Caco-2 (cell line): ENCODE measurements at regions not wholly inside any gene's neighbourhood (a gene's known extent, or its start where the extent isn't known, plus 50 kb on each side); places are given as distances from the start of the nearest gene placed in this dataset.

ENCODE experiments used
- BruUV-seq: library from RNA; stranded (reverse); fragments of 400-500 nt; replicated peaks from 2 replicates; lab custom pipeline; 2021; lab: Mats Ljungman, UMichigan
- CTCF ChIA-PET: fragments of 300-600 bp; sonication (Branson Sonifier 250); formaldehyde crosslinking; loops from one replicate; lab custom pipeline; 2022; ENCODE audit warnings: antibody characterized with exemption; lab: Charles Lee
- POLR2A ChIA-PET: fragments of 300-600 bp; sonication (Branson Sonifier 250); formaldehyde crosslinking; loops from one replicate; lab custom pipeline; 2022; ENCODE audit warnings: antibody characterized with exemption; lab: Charles Lee
- DNase-seq, 2 experiments: peaks; one replicate each; pipeline versions ENCODE4 v3.0.0 to v3.0.0-alpha.2; 2020 to 2022
- H3K27me3 ChIP-seq: replicated peaks from 2 replicates; pipeline ENCODE4 v1.6.0; 2011; ENCODE audit warnings: low read length; ENCODE audit not compliant: control insufficient read depth, insufficient read depth
- H3K36me3 ChIP-seq: 2 replicates; pipeline ENCODE4 v1.5.1; 2011; ENCODE audit warnings: low read length; ENCODE audit not compliant: control insufficient read depth, insufficient read depth
- H3K4me1 ChIP-seq: fragments of 250-450 bp; sonication (Bioruptor Pico); 2 replicates; pipeline ENCODE4 v1.5.1; 2020; ENCODE audit warnings: mild to moderate bottlenecking
- H3K4me3 ChIP-seq: 2 replicates; pipeline ENCODE4 v1.5.1; 2011; ENCODE audit warnings: low read depth, mild to moderate bottlenecking, control low read depth, low read length
- H3K9me3 ChIP-seq: fragments of 250-450 bp; sonication (Bioruptor Pico); 2 replicates; pipeline ENCODE4 v1.5.1; 2020; ENCODE audit warnings: mild to moderate bottlenecking, moderate library complexity
- H3K27ac Mint-ChIP-seq: one replicate; pipeline ENCODE4 v1.8.0; 2022; ENCODE audit warnings: mixed read lengths; ENCODE audit not compliant: unreplicated experiment
- H3K27me3 Mint-ChIP-seq: one replicate; pipeline ENCODE4 v1.8.0; 2022; ENCODE audit warnings: mixed read lengths; ENCODE audit not compliant: insufficient read depth, unreplicated experiment
- H3K36me3 Mint-ChIP-seq: one replicate; pipeline ENCODE4 v1.8.0; 2022; ENCODE audit warnings: mild to moderate bottlenecking, mixed read lengths; ENCODE audit not compliant: insufficient read depth, unreplicated experiment
- H3K4me1 Mint-ChIP-seq: one replicate; pipeline ENCODE4 v1.8.0; 2022; ENCODE audit warnings: low read depth, mixed read lengths; ENCODE audit not compliant: unreplicated experiment
- H3K4me3 Mint-ChIP-seq: one replicate; pipeline ENCODE4 v1.8.0; 2022; ENCODE audit warnings: mild to moderate bottlenecking, moderate library complexity, mixed read lengths; ENCODE audit not compliant: unreplicated experiment
- H3K9me3 Mint-ChIP-seq: one replicate; pipeline ENCODE4 v1.8.0; 2022; ENCODE audit warnings: mixed read lengths; ENCODE audit not compliant: unreplicated experiment
- intact Hi-C: fragments of 100-400 bp; cut with micrococcal nuclease; formaldehyde crosslinking; loops from one replicate; pipeline ENCODE4 v1.10.0; 2022; ENCODE audit not compliant: unreplicated experiment
- TF ChIP-seq, protein P1 (sequence below), 2 experiments: fragments of 200-600 bp in 1 of 2; IDR thresholded peaks; 1 replicate in 1 of 2; 2 replicates in 1 of 2; pipeline versions ENCODE4 v1.5.1 to v1.8.0; 2011 to 2022; ENCODE audit warnings: antibody characterized with exemption in 1 of 2, control low read depth in 1 of 2, inconsistent platforms in 1 of 2, low read depth in 1 of 2, low read length in 1 of 2, mild to moderate bottlenecking in 1 of 2, moderate library complexity in 1 of 2; ENCODE audit not compliant: insufficient read depth in 1 of 2, severe bottlenecking in 1 of 2, unreplicated experiment in 1 of 2

DNA sequence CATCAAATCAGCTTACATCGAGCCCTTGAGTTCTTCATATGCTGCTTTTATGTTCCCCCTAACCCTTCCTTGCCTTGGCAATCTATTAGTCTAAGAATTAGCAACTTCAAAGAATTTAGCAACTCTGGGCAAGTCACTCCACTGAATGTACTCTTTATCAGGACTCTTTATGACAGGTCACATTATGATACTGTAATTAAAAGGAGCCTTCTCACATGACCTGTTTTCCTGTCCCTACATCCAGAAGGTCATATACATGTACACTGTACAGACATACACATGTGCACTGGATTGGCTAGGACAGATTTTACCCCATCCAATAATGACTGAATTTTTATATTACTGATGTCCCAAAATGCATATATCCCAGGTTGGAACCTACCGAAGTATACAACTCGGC, 463.1 kb downstream of the SHQ1 start:
- Mint-ChIP-seq H3K4me3 (peak overlapping the region; percentile 7), H3K27ac (peak overlapping the region; percentile 59), H3K9me3 (no peaks in the 10 kb centered on the region), H3K27me3 (no peaks in the 10 kb centered on the region), H3K36me3 (peaks cover 12% of the 10 kb centered on the region), H3K4me1 (peaks cover 65% of the 10 kb centered on the region)
- intact Hi-C loops: no loop called here
- no TSS peak for BruUV-seq
- TF ChIP-seq, protein P1, sequence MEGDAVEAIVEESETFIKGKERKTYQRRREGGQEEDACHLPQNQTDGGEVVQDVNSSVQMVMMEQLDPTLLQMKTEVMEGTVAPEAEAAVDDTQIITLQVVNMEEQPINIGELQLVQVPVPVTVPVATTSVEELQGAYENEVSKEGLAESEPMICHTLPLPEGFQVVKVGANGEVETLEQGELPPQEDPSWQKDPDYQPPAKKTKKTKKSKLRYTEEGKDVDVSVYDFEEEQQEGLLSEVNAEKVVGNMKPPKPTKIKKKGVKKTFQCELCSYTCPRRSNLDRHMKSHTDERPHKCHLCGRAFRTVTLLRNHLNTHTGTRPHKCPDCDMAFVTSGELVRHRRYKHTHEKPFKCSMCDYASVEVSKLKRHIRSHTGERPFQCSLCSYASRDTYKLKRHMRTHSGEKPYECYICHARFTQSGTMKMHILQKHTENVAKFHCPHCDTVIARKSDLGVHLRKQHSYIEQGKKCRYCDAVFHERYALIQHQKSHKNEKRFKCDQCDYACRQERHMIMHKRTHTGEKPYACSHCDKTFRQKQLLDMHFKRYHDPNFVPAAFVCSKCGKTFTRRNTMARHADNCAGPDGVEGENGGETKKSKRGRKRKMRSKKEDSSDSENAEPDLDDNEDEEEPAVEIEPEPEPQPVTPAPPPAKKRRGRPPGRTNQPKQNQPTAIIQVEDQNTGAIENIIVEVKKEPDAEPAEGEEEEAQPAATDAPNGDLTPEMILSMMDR (IDR thresholded peaks at IDR 0.05; ENCODE audit: insufficient read depth in 1 of 2, low read depth in 1 of 2, low read length in 1 of 2, severe bottlenecking in 1 of 2, unreplicated experiment in 1 of 2): no peak
- POLR2A ChIA-PET: no interaction called here
- Histone ChIP-seq H3K9me3 (no peaks in the 10 kb centered on the region), H3K27me3 (no peaks in the 10 kb centered on the region), H3K4me3 (no peak overlapping the region), H3K4me1 (peaks cover 83% of the 10 kb centered on the region), H3K36me3 (no peaks in the 10 kb centered on the region)
- CTCF ChIA-PET: no interaction called here
- DNase-seq: no peak

DNA sequence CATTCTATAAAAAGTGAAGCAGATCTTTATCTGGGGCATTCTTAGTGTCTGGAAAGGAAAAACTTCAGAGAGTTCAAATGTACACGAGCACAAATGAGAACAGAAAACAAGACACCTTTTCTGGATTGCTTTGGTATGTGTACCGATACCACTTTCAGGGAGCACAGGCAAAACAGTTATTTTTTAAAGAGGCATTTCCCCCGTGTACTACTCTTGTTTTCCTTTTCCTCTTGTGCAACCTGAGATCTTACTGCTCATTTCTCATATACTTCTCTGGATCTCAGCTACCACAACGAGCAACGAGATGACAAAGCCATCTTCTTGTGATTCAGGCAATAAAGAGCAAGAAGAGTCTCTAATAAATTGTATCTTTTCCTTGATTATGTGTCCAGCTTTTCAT, 463.6 kb downstream of the SHQ1 start:
- Mint-ChIP-seq H3K4me3 (peak overlapping the region; percentile 7), H3K9me3 (no peaks in the 10 kb centered on the region), H3K27ac (peak overlapping the region; percentile 59), H3K27me3 (no peaks in the 10 kb centered on the region), H3K36me3 (peaks cover 12% of the 10 kb centered on the region), H3K4me1 (peaks cover 65% of the 10 kb centered on the region)
- ChIA-PET POLR2A (interaction anchor here (0.7 kb wide), 1 partner anchor 304 kb away, joined by 7 read pairs; no protein-coding TSS in a partner anchor), CTCF (no interaction called here)
- no peaks in the 10 kb centered on the region for H3K27me3 ChIP-seq
- DNase-seq: no peak
- peaks cover 77% of the 10 kb centered on the region for H3K4me1 ChIP-seq
- H3K4me3 ChIP-seq: no peak overlapping the region
- TF ChIP-seq, protein P1 (IDR thresholded peaks at IDR 0.05; ENCODE audit: insufficient read depth in 1 of 2, low read depth in 1 of 2, low read length in 1 of 2, severe bottlenecking in 1 of 2, unreplicated experiment in 1 of 2): no peak
- BruUV-seq: no TSS peak
- intact Hi-C loops: loop anchor here (5.0 kb wide), 1 partner anchor 63 kb away; the partner anchor contains the start of gene RYBP
- no peaks in the 10 kb centered on the region for H3K36me3 ChIP-seq
- no peaks in the 10 kb centered on the region for H3K9me3 ChIP-seq

DNA sequence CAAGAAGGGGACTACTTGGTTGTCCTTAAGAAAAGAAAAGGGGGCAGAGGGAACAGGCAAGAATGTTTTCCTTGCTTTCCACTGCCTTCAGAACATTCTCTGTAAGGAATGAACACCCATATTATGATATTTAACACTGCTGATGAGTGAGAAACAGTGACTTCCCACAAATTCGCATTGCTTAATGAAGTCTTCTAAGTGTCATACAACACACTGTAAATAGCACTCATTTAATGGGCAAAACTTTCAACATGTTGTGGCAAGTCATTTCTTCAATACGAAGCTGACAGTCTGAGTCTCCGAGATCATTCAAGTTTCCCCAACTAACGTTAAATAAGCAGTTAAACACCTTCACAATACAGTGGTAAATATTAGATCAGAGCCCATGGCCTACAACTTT, 464.4 kb downstream of the SHQ1 start:
- H3K9me3 Mint-ChIP-seq: no peaks in the 10 kb centered on the region
- Histone ChIP-seq H3K4me1 (peaks cover 70% of the 10 kb centered on the region), H3K4me3 (no peak overlapping the region), H3K9me3 (no peaks in the 10 kb centered on the region), H3K36me3 (no peaks in the 10 kb centered on the region), H3K27me3 (no peaks in the 10 kb centered on the region)
- ChIA-PET POLR2A (interaction anchor here (0.7 kb wide), 1 partner anchor 304 kb away, joined by 7 read pairs; no protein-coding TSS in a partner anchor), CTCF (no interaction called here)
- H3K4me1 Mint-ChIP-seq: peaks cover 65% of the 10 kb centered on the region
- no peak for DNase-seq
- no peak overlapping the region for H3K4me3 Mint-ChIP-seq
- intact Hi-C loops: loop anchor here (1.0 to 5.0 kb wide), 2 partner anchors 7 to 63 kb away; partner anchors contain the start of gene RYBP
- peak overlapping the region; percentile 28 for H3K27ac Mint-ChIP-seq
- BruUV-seq: no TSS peak
- no peaks in the 10 kb centered on the region for H3K27me3 Mint-ChIP-seq
- peaks cover 12% of the 10 kb centered on the region for H3K36me3 Mint-ChIP-seq
- TF ChIP-seq, protein P1 (IDR thresholded peaks at IDR 0.05; ENCODE audit: insufficient read depth in 1 of 2, low read depth in 1 of 2, low read length in 1 of 2, severe bottlenecking in 1 of 2, unreplicated experiment in 1 of 2): no peak
